Testis (tissue), 2 donors: ENCODE measurements at regions not wholly inside any gene's neighbourhood (a gene's known extent, or its start where the extent isn't known, plus 50 kb on each side); places are given as distances from the start of the nearest gene placed in this dataset.

ENCODE experiments used
- DNase-seq: peaks from one replicate; pipeline ENCODE4 v3.0.0-alpha.2; 2019
- H3K27ac ChIP-seq, 2 donors: fragments of 200-600 bp; sonication (generic); one replicate each; pipeline ENCODE4 v1.5.1; 2019
- H3K27me3 ChIP-seq: fragments of 200-600 bp; sonication (generic); one replicate; pipeline ENCODE4 v1.5.1; 2019
- H3K36me3 ChIP-seq: fragments of 200-600 bp; sonication (generic); one replicate; pipeline ENCODE4 v1.5.1; 2017; ENCODE audit warnings: low read depth; ENCODE audit errors: missing control alignments
- H3K4me1 ChIP-seq: fragments of 200-600 bp; sonication (generic); one replicate; pipeline ENCODE4 v1.5.1; 2019
- H3K4me3 ChIP-seq, 2 donors: fragments of 200-600 bp; sonication (generic); one replicate each; pipeline ENCODE4 v1.5.1; 2017 to 2019
- H3K9me3 ChIP-seq: fragments of 200-600 bp; sonication (generic); one replicate; pipeline ENCODE4 v1.5.1; 2017
- CTCF ChIP-seq, 3 experiments: fragments of 450-650 bp in 2 of 3; fragments of 200-600 bp in 1 of 3; sonication (generic) in 1 of 3; IDR thresholded peaks; one replicate each; pipeline ENCODE4 v1.5.1; 2016 to 2019; ENCODE audit warnings: antibody characterized with exemption in 3 of 3, mild to moderate bottlenecking in 2 of 3, moderate library complexity in 1 of 3
- POLR2A ChIP-seq: fragments of 450-650 bp; IDR thresholded peaks from one replicate; pipeline ENCODE4 v1.6.1; 2017; ENCODE audit warnings: antibody characterized with exemption, mild to moderate bottlenecking, moderate library complexity
- WGBS, 2 donors: methylation state at CpG; one replicate each; pipeline ENCODE4 v1.1.5; 2018; 5-methylcytosine and 5-hydroxymethylcytosine counted together
- intact Hi-C: fragments of 100-400 bp; cut with DNase I; formaldehyde crosslinking; loops from one replicate; pipeline ENCODE4 v1.15.1; 2023; ENCODE audit warnings: low total_unique reads

GRCh38 chr21:32134441-32135130, 144.3 kb downstream of the MIS18A start:
- no peak overlapping the region for H3K27ac ChIP-seq
- no peak for DNase-seq
- intact Hi-C loops, result no loop called here
- H3K27me3 ChIP-seq, result no peaks in the 10 kb centered on the region
- H3K36me3 ChIP-seq, result no peaks in the 10 kb centered on the region
- no peak overlapping the region for H3K4me3 ChIP-seq
- no peaks in the 10 kb centered on the region for H3K4me1 ChIP-seq
- no peaks in the 10 kb centered on the region for H3K9me3 ChIP-seq
- TF ChIP-seq CTCF (IDR thresholded peaks at IDR 0.05) (no peak), POLR2A (no peak)
- WGBS, 2 donors, result 72 to 79% methylated on average over 11 of the region's 11 CpGs

- intact Hi-C loops, result no loop called here
- Histone ChIP-seq H3K36me3 (no peaks in the 10 kb centered on the region), H3K9me3 (no peaks in the 10 kb centered on the region), H3K4me1 (no peaks in the 10 kb centered on the region), H3K4me3 (no peak overlapping the region), H3K27me3 (no peaks in the 10 kb centered on the region), H3K27ac (no peak overlapping the region)
- no peak for DNase-seq
- TF ChIP-seq CTCF (IDR thresholded peaks at IDR 0.05) (no peak), POLR2A (no peak)
- 83 to 90% methylated on average over 2 of the region's 2 CpGs for WGBS, 2 donors
These were observed 146.0 kb downstream of the MIS18A start for GRCh38 chr21:32132881-32133280.

- WGBS, 2 donors, result 84 to 86% methylated on average over 3 of the region's 3 CpGs
- DNase-seq, result no peak
- no peaks in the 10 kb centered on the region for H3K9me3 ChIP-seq
- H3K36me3 ChIP-seq, result no peaks in the 10 kb centered on the region
- TF ChIP-seq POLR2A (no peak), CTCF (IDR thresholded peaks at IDR 0.05) (no peak)
- intact Hi-C loops, result no loop called here
- no peak overlapping the region for H3K4me3 ChIP-seq
- no peaks in the 10 kb centered on the region for H3K4me1 ChIP-seq
- no peak overlapping the region for H3K27ac ChIP-seq
- no peaks in the 10 kb centered on the region for H3K27me3 ChIP-seq
These were observed 146.4 kb downstream of the MIS18A start for GRCh38 chr21:32132409-32132808.

GRCh38 chr21:32131960-32132359, 146.9 kb downstream of the MIS18A start:
- Histone ChIP-seq H3K9me3 (no peaks in the 10 kb centered on the region), H3K27ac (no peak overlapping the region), H3K4me3 (no peak overlapping the region), H3K4me1 (no peaks in the 10 kb centered on the region), H3K36me3 (no peaks in the 10 kb centered on the region), H3K27me3 (no peaks in the 10 kb centered on the region)
- intact Hi-C loops, result no loop called here
- TF ChIP-seq CTCF (IDR thresholded peaks at IDR 0.05), result no peak
- TF ChIP-seq POLR2A, result no peak
- DNase-seq, result no peak
- 68 to 72% methylated on average over 5 of the region's 5 CpGs for WGBS, 2 donors

- Histone ChIP-seq H3K4me1 (no peaks in the 10 kb centered on the region), H3K36me3 (no peaks in the 10 kb centered on the region), H3K27ac (no peak overlapping the region), H3K9me3 (no peaks in the 10 kb centered on the region), H3K27me3 (no peaks in the 10 kb centered on the region), H3K4me3 (no peak overlapping the region)
- TF ChIP-seq CTCF (IDR thresholded peaks at IDR 0.05) (no peak), POLR2A (no peak)
- WGBS, 2 donors, result 79 to 84% methylated on average over 7 of the region's 7 CpGs
- intact Hi-C loops, result no loop called here
- no peak for DNase-seq
These were observed 147.7 kb downstream of the MIS18A start for GRCh38 chr21:32131164-32131563.
